ENCODE measurements at regions not wholly inside any gene's neighbourhood (a gene's known extent, or its start where the extent isn't known, plus 50 kb on each side); places are given as distances from the start of the nearest gene placed in this dataset.

DNA sequence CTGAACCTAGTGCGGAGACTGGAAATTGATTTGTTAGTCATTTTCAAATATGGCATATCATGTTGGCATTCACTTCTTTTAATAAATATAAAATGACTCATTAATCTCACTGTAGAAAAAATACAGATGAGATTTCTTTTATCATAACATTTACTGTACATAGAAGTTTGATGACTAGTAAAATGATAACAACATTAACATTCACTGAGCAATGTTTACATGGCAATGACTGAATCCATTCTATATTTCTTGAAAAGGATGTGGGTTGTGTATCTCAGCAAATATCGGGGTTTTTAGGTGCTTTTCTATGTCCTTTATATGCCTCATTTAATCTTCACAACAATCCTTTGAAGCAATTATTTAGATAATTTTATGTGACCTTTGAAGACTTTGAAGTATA, 920.9 kb upstream of the FAT3 start:
- no peak overlapping the region for H3K4me3 ChIP-seq
- ATAC-seq (ENCODE audit: insufficient number of reproducible peaks, low FRiP score, low read depth) (no peak), DNase-seq (ENCODE audit: low spot score) (no peak)
- no peaks in the 10 kb centered on the region for H3K9me3 ChIP-seq
- TF ChIP-seq, protein P1, sequence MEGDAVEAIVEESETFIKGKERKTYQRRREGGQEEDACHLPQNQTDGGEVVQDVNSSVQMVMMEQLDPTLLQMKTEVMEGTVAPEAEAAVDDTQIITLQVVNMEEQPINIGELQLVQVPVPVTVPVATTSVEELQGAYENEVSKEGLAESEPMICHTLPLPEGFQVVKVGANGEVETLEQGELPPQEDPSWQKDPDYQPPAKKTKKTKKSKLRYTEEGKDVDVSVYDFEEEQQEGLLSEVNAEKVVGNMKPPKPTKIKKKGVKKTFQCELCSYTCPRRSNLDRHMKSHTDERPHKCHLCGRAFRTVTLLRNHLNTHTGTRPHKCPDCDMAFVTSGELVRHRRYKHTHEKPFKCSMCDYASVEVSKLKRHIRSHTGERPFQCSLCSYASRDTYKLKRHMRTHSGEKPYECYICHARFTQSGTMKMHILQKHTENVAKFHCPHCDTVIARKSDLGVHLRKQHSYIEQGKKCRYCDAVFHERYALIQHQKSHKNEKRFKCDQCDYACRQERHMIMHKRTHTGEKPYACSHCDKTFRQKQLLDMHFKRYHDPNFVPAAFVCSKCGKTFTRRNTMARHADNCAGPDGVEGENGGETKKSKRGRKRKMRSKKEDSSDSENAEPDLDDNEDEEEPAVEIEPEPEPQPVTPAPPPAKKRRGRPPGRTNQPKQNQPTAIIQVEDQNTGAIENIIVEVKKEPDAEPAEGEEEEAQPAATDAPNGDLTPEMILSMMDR (IDR thresholded peaks at IDR 0.05): no peak
- H3K27ac ChIP-seq: no peak overlapping the region
- no peaks in the 10 kb centered on the region for H3K36me3 ChIP-seq
- no peaks in the 10 kb centered on the region for H3K4me1 ChIP-seq (ENCODE audit: control insufficient read depth in 1 of 2, low read depth in 2 of 2)
- H3K27me3 ChIP-seq (replicated peaks; ENCODE audit: insufficient read depth): no peaks in the 10 kb centered on the region

DNA sequence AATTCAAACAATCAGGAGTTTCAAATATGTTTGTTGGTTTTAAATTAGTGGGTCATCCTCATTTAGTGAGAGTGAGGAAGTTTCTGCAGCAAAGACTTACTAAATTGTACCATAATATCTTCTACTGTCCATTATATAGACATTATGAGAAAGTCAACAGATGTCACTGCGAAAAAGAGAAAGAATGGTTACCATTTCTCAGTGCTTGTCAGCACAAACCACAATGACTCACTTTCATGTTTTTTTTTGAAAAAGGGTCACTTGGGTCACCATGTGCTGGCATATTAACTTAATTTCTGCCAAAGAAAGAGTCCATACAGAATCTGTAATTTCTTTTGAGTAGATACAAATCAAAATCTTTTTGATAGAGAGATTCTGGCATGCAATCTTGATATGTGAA, 924.6 kb upstream of the FAT3 start:
- ATAC-seq (ENCODE audit: insufficient number of reproducible peaks, low FRiP score, low read depth) (no peak), DNase-seq (ENCODE audit: low spot score) (no peak)
- H3K9me3 ChIP-seq: no peaks in the 10 kb centered on the region
- H3K27me3 ChIP-seq (replicated peaks; ENCODE audit: insufficient read depth): no peaks in the 10 kb centered on the region
- no peaks in the 10 kb centered on the region for H3K36me3 ChIP-seq
- TF ChIP-seq, protein P1 (IDR thresholded peaks at IDR 0.05): no peak
- H3K4me1 ChIP-seq (ENCODE audit: control insufficient read depth in 1 of 2, low read depth in 2 of 2): no peaks in the 10 kb centered on the region
- H3K27ac ChIP-seq: no peak overlapping the region
- H3K4me3 ChIP-seq: no peak overlapping the region

DNA sequence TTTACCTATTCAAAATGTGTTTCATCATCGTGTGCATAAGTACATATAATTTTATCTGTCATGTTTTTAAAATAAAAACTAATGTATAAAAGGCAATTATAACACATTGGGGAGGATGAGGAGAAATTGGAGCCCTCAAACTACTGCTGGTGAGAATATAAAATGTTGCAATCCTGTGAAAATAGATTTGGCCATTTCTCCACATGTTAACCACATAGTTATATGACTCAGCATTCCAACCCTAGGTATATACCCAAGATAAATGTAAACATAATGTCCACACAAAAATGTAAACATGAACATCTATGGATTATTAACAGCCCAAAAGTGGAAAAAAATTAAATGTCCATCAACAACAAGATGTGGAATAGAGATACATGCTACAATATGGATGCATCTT, 928.0 kb upstream of the FAT3 start:
- no peak for ATAC-seq (ENCODE audit: insufficient number of reproducible peaks, low FRiP score, low read depth)
- TF ChIP-seq, protein P1 (IDR thresholded peaks at IDR 0.05): no peak
- Histone ChIP-seq H3K27ac (no peak overlapping the region), H3K9me3 (no peaks in the 10 kb centered on the region), H3K36me3 (no peaks in the 10 kb centered on the region), H3K4me1 (ENCODE audit: control insufficient read depth in 1 of 2, low read depth in 2 of 2) (no peaks in the 10 kb centered on the region), H3K27me3 (replicated peaks; ENCODE audit: insufficient read depth) (no peaks in the 10 kb centered on the region), H3K4me3 (no peak overlapping the region)
- no peak for DNase-seq (ENCODE audit: low spot score)

DNA sequence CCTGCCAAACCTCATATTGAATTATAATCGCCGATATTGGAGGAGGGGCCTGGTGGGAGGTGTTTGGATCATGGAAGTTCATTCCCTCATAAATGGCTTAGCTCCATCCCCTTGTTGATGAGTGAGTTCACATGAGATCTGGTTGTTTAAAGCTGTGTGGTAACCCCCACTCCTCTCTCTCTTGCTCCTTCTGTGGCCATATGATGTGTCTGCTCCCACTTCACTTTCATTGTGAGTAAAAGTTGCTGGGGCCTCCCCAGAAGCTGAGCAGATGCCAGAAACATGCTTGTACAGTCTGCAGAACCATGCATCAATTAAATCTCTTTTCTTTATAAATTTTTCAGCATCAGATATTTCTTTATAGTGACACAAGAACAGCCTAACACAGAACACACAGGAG, 929.0 kb upstream of the FAT3 start:
- Histone ChIP-seq H3K27me3 (replicated peaks; ENCODE audit: insufficient read depth) (no peaks in the 10 kb centered on the region), H3K4me1 (ENCODE audit: control insufficient read depth in 1 of 2, low read depth in 2 of 2) (no peaks in the 10 kb centered on the region), H3K9me3 (no peaks in the 10 kb centered on the region), H3K36me3 (no peaks in the 10 kb centered on the region), H3K4me3 (no peak overlapping the region), H3K27ac (no peak overlapping the region)
- ATAC-seq (ENCODE audit: insufficient number of reproducible peaks, low FRiP score, low read depth): no peak
- no peak for DNase-seq (ENCODE audit: low spot score)
- TF ChIP-seq, protein P1 (IDR thresholded peaks at IDR 0.05): no peak

DNA sequence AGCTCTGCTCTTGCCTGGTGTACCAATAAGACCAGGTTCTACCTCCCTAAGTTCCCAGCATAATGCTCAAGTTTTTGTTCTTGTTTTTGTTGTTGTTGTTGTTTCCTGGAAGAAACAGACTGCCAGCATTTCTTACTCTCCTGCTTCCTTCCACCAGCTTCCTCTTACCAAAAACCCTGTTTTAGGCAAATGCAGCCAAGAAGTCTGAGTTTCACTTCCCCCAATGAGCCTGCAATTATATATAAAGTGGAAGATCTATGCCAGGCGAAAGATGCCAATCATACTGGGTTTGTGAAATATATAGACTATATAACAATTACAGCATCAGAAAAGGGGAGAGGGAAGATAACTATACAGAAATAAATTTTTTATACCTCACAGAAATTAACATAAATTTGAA, 931.5 kb upstream of the FAT3 start:
- ATAC-seq (ENCODE audit: insufficient number of reproducible peaks, low FRiP score, low read depth) (no peak), DNase-seq (ENCODE audit: low spot score) (no peak)
- no peak overlapping the region for H3K4me3 ChIP-seq
- no peaks in the 10 kb centered on the region for H3K27me3 ChIP-seq (replicated peaks; ENCODE audit: insufficient read depth)
- no peaks in the 10 kb centered on the region for H3K9me3 ChIP-seq
- no peaks in the 10 kb centered on the region for H3K36me3 ChIP-seq
- H3K27ac ChIP-seq: no peak overlapping the region
- no peaks in the 10 kb centered on the region for H3K4me1 ChIP-seq (ENCODE audit: control insufficient read depth in 1 of 2, low read depth in 2 of 2)
- TF ChIP-seq, protein P1 (IDR thresholded peaks at IDR 0.05): no peak
